SK-N-SH treated with all-trans-retinoic acid at 6 μM for 48 hours (cell line): ENCODE measurements at regions not wholly inside any gene's neighbourhood (a gene's known extent, or its start where the extent isn't known, plus 50 kb on each side); places are given as distances from the start of the nearest gene placed in this dataset.

Source experiments
- RARB ChIP-seq: fragments of 250-450 bp; sonication (Bioruptor Pico); IDR thresholded peaks from 2 replicates; pipeline ENCODE4 v1.8.0; 2021; ENCODE audit warnings: mild to moderate bottlenecking, moderate library complexity
- ZNF8 ChIP-seq: fragments of 450-650 bp; formaldehyde crosslinking; IDR thresholded peaks from 2 replicates; pipeline ENCODE4 v1.5.0; 2020; ENCODE audit warnings: mild to moderate bottlenecking, moderate library complexity
- TF ChIP-seq, protein P1 (sequence below): fragments of 250-450 bp; sonication (Bioruptor Pico); IDR thresholded peaks from 2 replicates; pipeline ENCODE4 v1.5.0; 2020; ENCODE audit warnings: mild to moderate bottlenecking, moderate library complexity

DNA sequence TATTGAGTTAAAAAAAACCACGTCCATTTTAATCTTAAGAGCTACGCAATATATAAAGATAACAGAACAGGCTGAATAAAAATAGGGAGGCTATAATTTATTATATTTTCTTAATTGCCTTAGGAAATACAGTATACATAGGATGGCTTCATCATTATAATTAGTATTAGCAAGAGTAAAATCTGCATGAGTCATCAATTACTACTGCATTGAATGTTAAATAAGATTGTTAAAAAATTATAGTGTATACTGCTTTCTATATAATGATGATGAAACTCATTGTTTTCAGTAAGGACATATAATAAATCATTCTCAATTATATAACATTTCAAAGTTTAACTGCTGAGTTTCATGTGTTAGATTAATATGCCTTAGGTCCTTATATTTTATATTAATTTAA lies 133.4 kb upstream of the GRID2 start:
- TF ChIP-seq, protein P1, sequence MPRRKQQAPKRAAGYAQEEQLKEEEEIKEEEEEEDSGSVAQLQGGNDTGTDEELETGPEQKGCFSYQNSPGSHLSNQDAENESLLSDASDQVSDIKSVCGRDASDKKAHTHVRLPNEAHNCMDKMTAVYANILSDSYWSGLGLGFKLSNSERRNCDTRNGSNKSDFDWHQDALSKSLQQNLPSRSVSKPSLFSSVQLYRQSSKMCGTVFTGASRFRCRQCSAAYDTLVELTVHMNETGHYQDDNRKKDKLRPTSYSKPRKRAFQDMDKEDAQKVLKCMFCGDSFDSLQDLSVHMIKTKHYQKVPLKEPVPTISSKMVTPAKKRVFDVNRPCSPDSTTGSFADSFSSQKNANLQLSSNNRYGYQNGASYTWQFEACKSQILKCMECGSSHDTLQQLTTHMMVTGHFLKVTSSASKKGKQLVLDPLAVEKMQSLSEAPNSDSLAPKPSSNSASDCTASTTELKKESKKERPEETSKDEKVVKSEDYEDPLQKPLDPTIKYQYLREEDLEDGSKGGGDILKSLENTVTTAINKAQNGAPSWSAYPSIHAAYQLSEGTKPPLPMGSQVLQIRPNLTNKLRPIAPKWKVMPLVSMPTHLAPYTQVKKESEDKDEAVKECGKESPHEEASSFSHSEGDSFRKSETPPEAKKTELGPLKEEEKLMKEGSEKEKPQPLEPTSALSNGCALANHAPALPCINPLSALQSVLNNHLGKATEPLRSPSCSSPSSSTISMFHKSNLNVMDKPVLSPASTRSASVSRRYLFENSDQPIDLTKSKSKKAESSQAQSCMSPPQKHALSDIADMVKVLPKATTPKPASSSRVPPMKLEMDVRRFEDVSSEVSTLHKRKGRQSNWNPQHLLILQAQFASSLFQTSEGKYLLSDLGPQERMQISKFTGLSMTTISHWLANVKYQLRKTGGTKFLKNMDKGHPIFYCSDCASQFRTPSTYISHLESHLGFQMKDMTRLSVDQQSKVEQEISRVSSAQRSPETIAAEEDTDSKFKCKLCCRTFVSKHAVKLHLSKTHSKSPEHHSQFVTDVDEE (CRISPR knock-in tag): no peak
- TF ChIP-seq ZNF8 (CRISPR knock-in tag) (no peak), RARB (no peak)
